Upper lobe of left lung (tissue), 6 donors: ENCODE measurements at regions not wholly inside any gene's neighbourhood (a gene's known extent, or its start where the extent isn't known, plus 50 kb on each side); places are given as distances from the start of the nearest gene placed in this dataset.

ENCODE experiments used
- ATAC-seq, 2 donors: fragments of 200-7000 bp; cut with Tn5 transposase; one replicate each; pipeline ENCODE4 v1.9.1; 2022; ENCODE audit warnings: mild to moderate bottlenecking in 2 of 2, moderate library complexity in 2 of 2; ENCODE audit not compliant: low FRiP score in 2 of 2
- DNase-seq, 2 donors: peaks; one replicate each; pipeline ENCODE4 v3.0.0-alpha.2; 2019 to 2020
- H3K27ac ChIP-seq, 4 donors: fragments of 200-600 bp; sonication (generic); one replicate each; pipeline ENCODE4 v1.5.1; 2016 to 2019
- H3K27me3 ChIP-seq, 4 donors: fragments of 200-600 bp; sonication (generic); one replicate each; pipeline ENCODE4 v1.5.1; 2017 to 2019
- H3K36me3 ChIP-seq, 4 donors: fragments of 200-600 bp; sonication (generic); one replicate each; pipeline ENCODE4 v1.5.1; 2016 to 2019
- H3K4me1 ChIP-seq, 4 donors: fragments of 200-600 bp; sonication (generic); one replicate each; pipeline ENCODE4 v1.5.1; 2018 to 2019
- H3K4me3 ChIP-seq, 4 donors: fragments of 200-600 bp; sonication (generic); one replicate each; pipeline ENCODE4 v1.5.1; 2017 to 2019; ENCODE audit warnings: mild to moderate bottlenecking in 2 of 4, moderate library complexity in 1 of 4
- H3K9me3 ChIP-seq, 4 donors: fragments of 200-600 bp; sonication (generic); one replicate each; pipeline ENCODE4 v1.5.1; 2018 to 2019
- EP300 ChIP-seq, 4 donors: sonication (generic); formaldehyde crosslinking; IDR thresholded peaks; one replicate each; pipeline ENCODE4 v1.5.1; 2017; ENCODE audit warnings: antibody characterized with exemption in 4 of 4, control low read depth in 2 of 4
- POLR2A ChIP-seq, 4 donors: fragments of 450-650 bp; IDR thresholded peaks; one replicate each; pipeline ENCODE4 v1.5.1; 2016 to 2017; ENCODE audit warnings: antibody characterized with exemption in 4 of 4, mild to moderate bottlenecking in 2 of 4
- POLR2AphosphoS5 ChIP-seq, 2 donors: sonication (generic); formaldehyde crosslinking; IDR thresholded peaks; one replicate each; pipeline ENCODE4 v1.5.1; 2017; ENCODE audit warnings: antibody characterized with exemption in 2 of 2
- WGBS, 2 donors: methylation state at CpG; one replicate each; pipeline ENCODE4 v1.1.5; 2017 to 2018; 5-methylcytosine and 5-hydroxymethylcytosine counted together
- TF ChIP-seq, protein P1 (sequence below), 6 experiments: fragments of 450-650 bp in 4 of 6; fragments of 200-600 bp in 2 of 6; sonication (generic) in 2 of 6; IDR thresholded peaks; one replicate each; pipeline ENCODE4 v1.5.1; 2016 to 2019; ENCODE audit warnings: antibody characterized with exemption in 6 of 6
- donor health status: DM: no; HTN: no; CAD: no; lungs with moderate emphysema.
- donor health status: DM: no; HTN: yes; CAD: no; lungs with severe emphysema.

DNA sequence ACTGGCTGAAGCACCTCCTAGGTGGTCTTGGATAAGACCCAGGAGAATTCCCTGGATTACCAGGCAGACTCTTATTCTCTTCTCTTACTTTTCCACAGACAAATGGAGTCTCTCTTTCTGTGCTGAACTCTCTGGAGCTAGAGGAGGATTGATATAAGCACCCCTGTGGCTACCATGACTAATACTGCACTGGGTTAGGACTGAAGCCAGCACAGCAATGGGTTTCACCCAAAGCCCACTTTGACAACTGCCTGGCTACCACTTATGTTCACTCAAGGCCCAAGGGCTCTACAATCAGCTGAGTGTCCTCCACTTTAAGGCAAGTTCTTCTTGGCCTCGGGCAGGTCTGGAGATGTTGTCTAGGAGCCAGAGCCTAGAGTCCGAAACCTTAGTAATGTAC is 225.5 kb downstream of the DIPK2A start:
- no peak overlapping the region for H3K4me3 ChIP-seq
- DNase-seq: no peak
- peaks cover 0 to 16% (median 6%) of the 10 kb centered on the region in 4 donors for H3K9me3 ChIP-seq
- no peak overlapping the region for H3K27ac ChIP-seq
- H3K36me3 ChIP-seq: no peaks in the 10 kb centered on the region
- no peaks in the 10 kb centered on the region for H3K27me3 ChIP-seq
- 81 to 85% methylated on average over 2 of the region's 2 CpGs for WGBS, 2 donors
- H3K4me1 ChIP-seq: no peaks in the 10 kb centered on the region
- no peak for ATAC-seq
- TF ChIP-seq, protein P1, sequence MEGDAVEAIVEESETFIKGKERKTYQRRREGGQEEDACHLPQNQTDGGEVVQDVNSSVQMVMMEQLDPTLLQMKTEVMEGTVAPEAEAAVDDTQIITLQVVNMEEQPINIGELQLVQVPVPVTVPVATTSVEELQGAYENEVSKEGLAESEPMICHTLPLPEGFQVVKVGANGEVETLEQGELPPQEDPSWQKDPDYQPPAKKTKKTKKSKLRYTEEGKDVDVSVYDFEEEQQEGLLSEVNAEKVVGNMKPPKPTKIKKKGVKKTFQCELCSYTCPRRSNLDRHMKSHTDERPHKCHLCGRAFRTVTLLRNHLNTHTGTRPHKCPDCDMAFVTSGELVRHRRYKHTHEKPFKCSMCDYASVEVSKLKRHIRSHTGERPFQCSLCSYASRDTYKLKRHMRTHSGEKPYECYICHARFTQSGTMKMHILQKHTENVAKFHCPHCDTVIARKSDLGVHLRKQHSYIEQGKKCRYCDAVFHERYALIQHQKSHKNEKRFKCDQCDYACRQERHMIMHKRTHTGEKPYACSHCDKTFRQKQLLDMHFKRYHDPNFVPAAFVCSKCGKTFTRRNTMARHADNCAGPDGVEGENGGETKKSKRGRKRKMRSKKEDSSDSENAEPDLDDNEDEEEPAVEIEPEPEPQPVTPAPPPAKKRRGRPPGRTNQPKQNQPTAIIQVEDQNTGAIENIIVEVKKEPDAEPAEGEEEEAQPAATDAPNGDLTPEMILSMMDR (IDR thresholded peaks at IDR 0.05): no peak
- TF ChIP-seq EP300 (IDR thresholded peaks at IDR 0.05): no peak
- no peak for TF ChIP-seq POLR2A (IDR thresholded peaks at IDR 0.05)
- no peak for TF ChIP-seq POLR2AphosphoS5 (IDR thresholded peaks at IDR 0.05)

DNA sequence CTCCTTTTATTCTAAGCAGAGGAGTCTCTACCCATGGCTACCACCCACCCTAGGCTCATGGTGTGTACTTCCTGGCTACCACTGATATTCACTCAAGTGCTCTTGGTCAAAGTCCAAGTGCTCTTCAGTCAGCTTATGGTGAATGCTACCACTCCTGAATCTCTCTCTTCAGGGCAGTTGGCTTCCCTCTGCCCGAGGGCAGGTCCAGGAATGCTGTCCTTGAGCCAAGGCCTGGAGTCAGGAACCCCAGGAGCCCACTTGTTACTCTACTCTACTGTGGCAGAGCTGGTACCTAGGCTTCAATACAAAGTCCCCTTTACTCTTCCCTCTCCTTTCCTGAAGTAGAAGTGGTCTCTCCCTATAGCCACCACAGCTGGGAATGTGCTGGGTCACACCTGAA is 226.0 kb downstream of the DIPK2A start:
- 60% methylated on average over 1 of the region's 1 CpG for WGBS, 2 donors
- H3K9me3 ChIP-seq: peaks cover 0 to 16% (median 6%) of the 10 kb centered on the region in 4 donors
- no peak overlapping the region for H3K4me3 ChIP-seq
- H3K27ac ChIP-seq: no peak overlapping the region
- H3K27me3 ChIP-seq: no peaks in the 10 kb centered on the region
- DNase-seq (no peak), ATAC-seq (peak in 1 of 2 donors; percentile 26)
- H3K4me1 ChIP-seq: no peaks in the 10 kb centered on the region
- no peak for TF ChIP-seq POLR2AphosphoS5 (IDR thresholded peaks at IDR 0.05)
- no peak for TF ChIP-seq EP300 (IDR thresholded peaks at IDR 0.05)
- TF ChIP-seq, protein P1 (IDR thresholded peaks at IDR 0.05): no peak
- TF ChIP-seq POLR2A (IDR thresholded peaks at IDR 0.05): no peak
- no peaks in the 10 kb centered on the region for H3K36me3 ChIP-seq

DNA sequence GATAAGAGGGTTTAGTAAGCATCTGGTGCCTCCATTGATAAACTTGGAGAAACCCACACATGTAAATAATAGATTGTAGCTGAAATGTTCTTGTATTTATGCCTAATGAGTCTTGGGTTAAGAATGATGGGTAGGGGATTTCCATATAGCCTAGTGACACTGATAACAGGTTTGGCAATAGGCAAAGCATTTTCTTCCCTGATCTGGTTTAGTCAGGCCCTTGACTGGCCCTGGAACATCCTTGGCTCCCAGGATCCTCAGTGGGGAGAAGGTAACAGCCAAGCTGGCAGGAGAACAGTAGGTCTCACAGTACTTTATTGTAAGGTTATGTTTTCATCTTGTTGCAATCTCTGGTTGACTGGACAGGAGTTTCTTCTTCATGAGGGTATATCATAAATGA is 228.4 kb downstream of the DIPK2A start:
- H3K4me1 ChIP-seq: no peaks in the 10 kb centered on the region
- H3K27me3 ChIP-seq: no peaks in the 10 kb centered on the region
- ATAC-seq (no peak), DNase-seq (no peak)
- H3K9me3 ChIP-seq: peaks cover 0 to 2% (median under 1%) of the 10 kb centered on the region in 4 donors
- no peak overlapping the region for H3K4me3 ChIP-seq
- no peaks in the 10 kb centered on the region for H3K36me3 ChIP-seq
- no peak overlapping the region for H3K27ac ChIP-seq
- TF ChIP-seq POLR2A (IDR thresholded peaks at IDR 0.05) (no peak), POLR2AphosphoS5 (IDR thresholded peaks at IDR 0.05) (no peak), EP300 (IDR thresholded peaks at IDR 0.05) (no peak)
- TF ChIP-seq, protein P1 (IDR thresholded peaks at IDR 0.05): no peak

DNA sequence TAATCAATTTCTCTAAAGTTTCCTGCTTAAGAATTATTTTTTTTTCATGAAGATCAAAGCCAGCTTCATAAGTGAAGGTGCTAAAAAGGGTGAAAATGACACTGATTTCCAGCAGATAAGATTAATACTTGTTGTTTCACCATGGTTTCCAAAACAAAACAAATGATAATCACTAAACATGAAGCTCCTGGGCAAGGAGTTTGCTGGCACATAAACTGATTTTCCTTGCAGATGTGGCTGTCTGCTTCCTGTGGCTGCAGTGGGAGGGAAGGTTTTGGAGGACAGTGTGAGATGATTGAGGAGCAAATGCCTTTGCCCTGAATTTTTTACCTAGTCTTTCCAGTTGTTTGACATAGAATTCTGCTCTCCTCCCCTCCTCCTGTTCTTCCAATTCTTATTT is 228.8 kb downstream of the DIPK2A start:
- Histone ChIP-seq H3K27ac (no peak overlapping the region), H3K36me3 (no peaks in the 10 kb centered on the region), H3K9me3 (no peaks in the 10 kb centered on the region), H3K4me1 (no peaks in the 10 kb centered on the region), H3K4me3 (no peak overlapping the region), H3K27me3 (no peaks in the 10 kb centered on the region)
- TF ChIP-seq EP300 (IDR thresholded peaks at IDR 0.05) (no peak), POLR2AphosphoS5 (IDR thresholded peaks at IDR 0.05) (no peak), POLR2A (IDR thresholded peaks at IDR 0.05) (no peak)
- TF ChIP-seq, protein P1 (IDR thresholded peaks at IDR 0.05): no peak
- DNase-seq (no peak), ATAC-seq (no peak)

DNA sequence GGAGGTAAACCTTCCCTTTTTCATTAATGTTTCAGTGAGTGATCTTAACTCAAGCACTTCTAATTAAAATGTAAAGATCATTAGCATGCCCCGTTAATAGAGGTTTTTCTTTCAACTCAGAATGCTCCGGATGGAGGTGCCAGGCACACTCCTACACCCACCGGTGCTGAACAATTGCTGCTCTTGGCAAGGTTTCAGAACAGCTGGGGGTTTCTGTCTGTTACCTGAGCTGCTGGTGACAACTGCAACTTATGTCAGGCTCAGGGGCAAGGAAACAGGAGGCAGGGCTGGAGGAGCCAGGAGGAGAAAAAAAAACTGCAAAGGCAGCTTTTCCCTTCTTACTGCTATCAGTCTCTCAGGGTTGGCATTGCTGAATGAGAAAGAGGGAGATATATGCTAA is 250.1 kb downstream of the DIPK2A start:
- TF ChIP-seq, protein P1 (IDR thresholded peaks at IDR 0.05): no peak
- TF ChIP-seq POLR2AphosphoS5 (IDR thresholded peaks at IDR 0.05): no peak
- Histone ChIP-seq H3K4me1 (no peaks in the 10 kb centered on the region), H3K27ac (no peak overlapping the region), H3K27me3 (no peaks in the 10 kb centered on the region), H3K9me3 (no peaks in the 10 kb centered on the region), H3K4me3 (no peak overlapping the region), H3K36me3 (no peaks in the 10 kb centered on the region)
- ATAC-seq (no peak), DNase-seq (no peak)
- WGBS, 2 donors: 52 to 64% methylated on average over 3 of the region's 3 CpGs
